ENCODE measurements at regions not wholly inside any gene's neighbourhood (a gene's known extent, or its start where the extent isn't known, plus 50 kb on each side); places are given as distances from the start of the nearest gene placed in this dataset.

- TF ChIP-seq ZFX (IDR thresholded peaks at IDR 0.05; ENCODE audit: borderline replicate concordance) (no peak), CTCF (IDR thresholded peaks at IDR 0.05) (no peak)
Observed at GRCh38 chr9:108095496-108095895, 605.9 kb upstream of the KLF4 start.

GRCh38 chr9:108094676-108094993 is 605.1 kb upstream of the KLF4 start:
- no peak overlapping the region for H3K27ac ChIP-seq
- TF ChIP-seq ZFX (IDR thresholded peaks at IDR 0.05; ENCODE audit: borderline replicate concordance), result no peak
- no peak for TF ChIP-seq CTCF (IDR thresholded peaks at IDR 0.05)

More at GRCh38 chr9:108095496-108095895, 605.9 kb upstream of the KLF4 start:
- H3K27ac ChIP-seq, result no peak overlapping the region

GRCh38 chr9:108093773-108094675 is 604.5 kb upstream of the KLF4 start:
- H3K27ac ChIP-seq, result no peak overlapping the region
- no peak for TF ChIP-seq CTCF (IDR thresholded peaks at IDR 0.05)

DNA sequence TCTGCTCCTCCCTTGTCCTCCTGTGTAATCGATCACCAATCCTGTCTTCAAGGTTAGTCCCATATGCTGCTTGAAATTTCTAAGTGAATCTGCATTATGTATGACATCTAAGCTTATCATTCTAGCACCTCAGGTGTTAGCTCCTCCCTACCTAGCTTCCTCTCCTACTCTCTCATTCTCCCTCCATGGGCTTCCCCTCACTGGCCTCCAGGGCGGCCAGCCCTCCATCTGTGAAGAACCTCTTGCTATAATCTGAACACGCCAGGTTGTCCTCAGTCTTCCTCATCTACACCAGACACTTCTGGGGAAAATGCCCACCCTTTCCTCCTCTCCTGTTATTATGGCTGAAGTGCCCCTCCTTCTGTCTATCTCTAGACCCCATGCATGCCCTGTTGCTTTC is 599.3 kb upstream of the KLF4 start:
- no peak overlapping the region for H3K27ac ChIP-seq
- TF ChIP-seq ZFX (IDR thresholded peaks at IDR 0.05; ENCODE audit: borderline replicate concordance) (no peak), CTCF (IDR thresholded peaks at IDR 0.05) (no peak)

DNA sequence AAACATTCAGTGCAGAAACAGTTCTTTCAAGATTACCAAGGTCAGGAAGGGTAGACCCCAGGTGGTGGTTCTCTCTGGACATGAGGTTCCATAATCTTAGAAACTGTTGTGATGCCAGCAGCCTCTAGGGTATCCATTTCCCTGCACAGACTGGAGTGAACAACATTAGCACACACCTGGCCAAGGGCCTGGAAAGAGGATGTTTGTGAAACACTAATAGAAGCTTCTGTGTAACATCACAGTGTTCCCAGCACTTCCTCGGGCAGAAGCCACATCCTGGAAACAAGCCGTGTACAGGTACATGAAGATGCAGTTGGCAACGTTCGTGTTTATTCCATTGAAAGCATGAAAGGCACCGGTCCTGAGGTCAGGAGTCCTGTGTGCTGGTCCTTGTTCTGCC is 598.2 kb upstream of the KLF4 start:
- TF ChIP-seq CTCF (IDR thresholded peaks at IDR 0.05), result no peak
- TF ChIP-seq ZFX (IDR thresholded peaks at IDR 0.05; ENCODE audit: borderline replicate concordance), result no peak

GRCh38 chr9:108086624-108087023 is 597.1 kb upstream of the KLF4 start:
- TF ChIP-seq ZFX (IDR thresholded peaks at IDR 0.05; ENCODE audit: borderline replicate concordance), result no peak
- TF ChIP-seq CTCF (IDR thresholded peaks at IDR 0.05), result no peak
- no peak overlapping the region for H3K27ac ChIP-seq

More for the DNA sequence above, 598.2 kb upstream of the KLF4 start:
- H3K27ac ChIP-seq, result no peak overlapping the region

- no peak overlapping the region for H3K27ac ChIP-seq
- TF ChIP-seq CTCF (IDR thresholded peaks at IDR 0.05), result no peak
- TF ChIP-seq ZFX (IDR thresholded peaks at IDR 0.05; ENCODE audit: borderline replicate concordance), result no peak
Observed at GRCh38 chr9:108085294-108085693, 595.7 kb upstream of the KLF4 start.

All from 22Rv1 (cell line).